GM21717 (cell line): ENCODE measurements at regions not wholly inside any gene's neighbourhood (a gene's known extent, or its start where the extent isn't known, plus 50 kb on each side); places are given as distances from the start of the nearest gene placed in this dataset.

ENCODE experiments used
- ATAC-seq: cut with Tn5 transposase; IDR thresholded peaks from one replicate; pipeline ENCODE4 v1.9.1; 2021; ENCODE audit warnings: mild to moderate bottlenecking, moderate library complexity; ENCODE audit not compliant: unreplicated experiment

- ATAC-seq: no peak
Measured at GRCh38 chr3:131151-131888, 65.2 kb upstream of the CHL1 start.

GRCh38 chr3:132378-132777, 64.2 kb upstream of the CHL1 start:
- ATAC-seq: no peak

- no peak for ATAC-seq
Measured at GRCh38 chr3:132904-133303, 63.7 kb upstream of the CHL1 start.

GRCh38 chr3:140748-141330, 55.7 kb upstream of the CHL1 start:
- no peak for ATAC-seq
